Prostate gland (tissue), 2 donors: ENCODE measurements at regions not wholly inside any gene's neighbourhood (a gene's known extent, or its start where the extent isn't known, plus 50 kb on each side); places are given as distances from the start of the nearest gene placed in this dataset.

Source experiments
- DNase-seq: peaks from one replicate; pipeline ENCODE4 v3.0.0-alpha.2; 2019; ENCODE audit warnings: low spot score
- H3K27ac ChIP-seq, 2 donors: fragments of 200-600 bp; sonication (generic); 2 replicates each; pipeline ENCODE4 v1.5.1; 2017 to 2019
- H3K27me3 ChIP-seq: fragments of 200-600 bp; sonication (generic); replicated peaks from 2 replicates; pipeline ENCODE4 v1.5.1; 2019; ENCODE audit not compliant: insufficient read depth
- H3K36me3 ChIP-seq, 2 donors: fragments of 200-600 bp; sonication (generic); 1 replicate in 1 of 2; 2 replicates in 1 of 2; pipeline versions ENCODE4 v1.5.1 to v1.8.1; 2017 to 2019
- H3K4me1 ChIP-seq: fragments of 200-600 bp; sonication (generic); replicated peaks from 2 replicates; pipeline ENCODE4 v1.5.1; 2019
- H3K4me3 ChIP-seq, 2 donors: fragments of 200-600 bp; sonication (generic); 2 replicates each; pipeline ENCODE4 v1.5.1; 2017 to 2019
- H3K9me3 ChIP-seq: fragments of 200-600 bp; sonication (generic); 2 replicates; pipeline ENCODE4 v1.5.1; 2017
- POLR2A ChIP-seq: fragments of 450-650 bp; IDR thresholded peaks from one replicate; pipeline ENCODE4 v1.6.1; 2016; ENCODE audit warnings: antibody characterized with exemption, mild to moderate bottlenecking
- POLR2AphosphoS5 ChIP-seq: sonication (generic); formaldehyde crosslinking; IDR thresholded peaks from one replicate; pipeline ENCODE4 v1.6.1; 2017; ENCODE audit warnings: antibody characterized with exemption
- WGBS: methylation state at CpG from one replicate; pipeline ENCODE4 v1.1.5; 2018; 5-methylcytosine and 5-hydroxymethylcytosine counted together
- intact Hi-C: fragments of 100-400 bp; cut with DNase I; formaldehyde crosslinking; loops from one replicate; pipeline ENCODE4 v1.14.2; 2022
- TF ChIP-seq, protein P1 (sequence below), 4 experiments: fragments of 200-600 bp in 2 of 4; fragments of 450-650 bp in 2 of 4; sonication (generic) in 2 of 4; IDR thresholded peaks; 1 replicate in 3 of 4; 2 replicates in 1 of 4; pipeline ENCODE4 v1.5.1; 2016 to 2019; ENCODE audit warnings: antibody characterized with exemption in 4 of 4, mild to moderate bottlenecking in 2 of 4, moderate library complexity in 2 of 4

DNA sequence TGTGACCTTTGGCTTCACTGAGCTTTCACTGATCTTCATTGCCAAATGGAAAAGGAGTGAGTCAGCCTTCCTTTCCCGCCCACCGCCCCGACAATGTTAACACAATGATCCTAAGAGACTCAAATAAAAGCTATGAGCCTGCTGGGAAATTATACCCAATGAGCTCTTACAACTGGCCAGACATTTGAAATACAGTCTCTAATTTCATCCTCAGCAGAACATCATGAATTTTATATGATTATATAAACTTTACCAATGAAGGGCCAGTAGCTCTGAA lies 252.5 kb downstream of the SIPA1L2 start:
- WGBS, result 36% methylated on average over 3 of the region's 3 CpGs
- Histone ChIP-seq H3K36me3 (no peaks in the 10 kb centered on the region), H3K27me3 (no peaks in the 10 kb centered on the region), H3K27ac (no peak overlapping the region), H3K9me3 (no peaks in the 10 kb centered on the region), H3K4me3 (no peak overlapping the region), H3K4me1 (peaks cover 8% of the 10 kb centered on the region)
- TF ChIP-seq POLR2A (no peak), POLR2AphosphoS5 (no peak)
- TF ChIP-seq, protein P1, sequence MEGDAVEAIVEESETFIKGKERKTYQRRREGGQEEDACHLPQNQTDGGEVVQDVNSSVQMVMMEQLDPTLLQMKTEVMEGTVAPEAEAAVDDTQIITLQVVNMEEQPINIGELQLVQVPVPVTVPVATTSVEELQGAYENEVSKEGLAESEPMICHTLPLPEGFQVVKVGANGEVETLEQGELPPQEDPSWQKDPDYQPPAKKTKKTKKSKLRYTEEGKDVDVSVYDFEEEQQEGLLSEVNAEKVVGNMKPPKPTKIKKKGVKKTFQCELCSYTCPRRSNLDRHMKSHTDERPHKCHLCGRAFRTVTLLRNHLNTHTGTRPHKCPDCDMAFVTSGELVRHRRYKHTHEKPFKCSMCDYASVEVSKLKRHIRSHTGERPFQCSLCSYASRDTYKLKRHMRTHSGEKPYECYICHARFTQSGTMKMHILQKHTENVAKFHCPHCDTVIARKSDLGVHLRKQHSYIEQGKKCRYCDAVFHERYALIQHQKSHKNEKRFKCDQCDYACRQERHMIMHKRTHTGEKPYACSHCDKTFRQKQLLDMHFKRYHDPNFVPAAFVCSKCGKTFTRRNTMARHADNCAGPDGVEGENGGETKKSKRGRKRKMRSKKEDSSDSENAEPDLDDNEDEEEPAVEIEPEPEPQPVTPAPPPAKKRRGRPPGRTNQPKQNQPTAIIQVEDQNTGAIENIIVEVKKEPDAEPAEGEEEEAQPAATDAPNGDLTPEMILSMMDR (IDR thresholded peaks at IDR 0.05), result no peak
- no peak for DNase-seq
- intact Hi-C loops, result no loop called here

DNA sequence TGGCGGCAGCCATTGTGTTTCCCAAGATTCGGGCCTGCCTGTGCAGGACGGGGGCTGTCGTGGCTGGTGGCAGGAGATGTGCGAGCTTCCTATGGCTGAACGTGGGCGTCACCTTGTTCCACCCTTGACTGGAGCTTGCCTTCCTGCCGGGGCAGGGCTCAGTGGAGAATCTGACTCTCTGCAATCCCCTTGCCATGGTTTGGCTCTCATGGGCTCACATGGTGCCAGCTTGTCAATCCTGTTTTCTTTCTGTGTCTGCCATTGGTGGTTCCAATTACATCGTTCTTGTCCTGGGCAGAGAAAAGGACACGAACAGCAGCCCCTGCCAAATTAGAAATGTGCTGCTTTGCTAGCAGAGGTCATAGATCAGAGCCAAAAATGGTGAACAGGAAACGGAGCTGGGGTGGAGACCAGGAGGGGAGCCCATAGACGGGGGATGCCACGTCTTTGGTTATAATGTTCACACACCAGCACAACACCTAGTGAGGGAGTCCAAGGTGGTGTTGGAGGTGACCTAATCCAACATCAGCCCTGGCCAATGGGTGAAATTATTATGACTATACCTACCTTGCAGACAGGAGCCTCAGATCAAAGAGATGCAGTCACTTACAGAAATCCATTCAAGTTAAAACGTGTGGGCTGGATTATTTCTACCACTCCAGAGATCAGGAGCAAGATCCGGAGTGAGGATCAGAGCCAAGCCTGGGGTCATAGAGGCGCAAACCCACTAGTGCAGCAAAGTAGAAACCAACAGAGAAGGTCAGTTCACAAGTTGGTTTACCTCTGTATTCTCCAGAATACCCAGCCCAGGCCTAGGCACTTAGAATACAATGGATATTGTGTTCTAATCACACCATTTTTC lies 253.1 kb downstream of the SIPA1L2 start:
- intact Hi-C loops, result no loop called here
- no peak overlapping the region for H3K4me3 ChIP-seq
- TF ChIP-seq POLR2A (no peak), POLR2AphosphoS5 (no peak)
- TF ChIP-seq, protein P1 (IDR thresholded peaks at IDR 0.05), result no peak
- H3K27me3 ChIP-seq, result no peaks in the 10 kb centered on the region
- no peak for DNase-seq
- no peak overlapping the region for H3K27ac ChIP-seq
- no peaks in the 10 kb centered on the region for H3K9me3 ChIP-seq
- H3K36me3 ChIP-seq, result no peaks in the 10 kb centered on the region
- 71% methylated on average over 16 of the region's 16 CpGs for WGBS
- H3K4me1 ChIP-seq, result peaks cover 8% of the 10 kb centered on the region

DNA sequence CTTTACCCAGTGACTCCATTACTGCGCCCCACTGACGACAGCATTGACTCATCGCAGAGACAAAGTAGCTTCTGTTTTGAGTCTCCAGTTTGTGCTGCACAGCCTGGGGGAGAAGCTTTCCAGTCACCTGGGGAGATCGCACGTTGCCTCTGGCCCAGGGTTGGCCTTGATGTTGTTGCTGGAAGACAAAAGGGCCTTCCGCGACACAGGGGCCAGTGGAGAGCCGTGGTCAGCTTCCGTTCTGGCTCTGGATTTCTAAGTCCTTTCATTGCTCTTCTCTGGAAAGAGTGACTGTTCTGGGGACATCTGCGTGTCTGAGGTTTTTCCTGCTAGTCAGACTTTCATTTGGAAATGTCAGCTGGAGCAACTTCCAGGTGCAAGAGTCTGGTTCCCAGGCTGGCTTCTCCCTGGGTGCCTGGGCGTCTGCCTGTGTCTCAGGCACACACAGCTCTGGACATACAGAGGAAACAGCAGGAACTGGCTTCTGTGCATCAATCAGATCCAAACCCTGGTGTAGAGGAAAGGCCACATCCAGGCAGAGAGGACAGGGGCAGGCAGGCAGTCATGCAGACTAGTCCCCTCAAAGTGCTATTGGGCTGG lies 257.0 kb downstream of the SIPA1L2 start:
- Histone ChIP-seq H3K27ac (no peak overlapping the region), H3K36me3 (no peaks in the 10 kb centered on the region), H3K4me3 (no peak overlapping the region), H3K27me3 (no peaks in the 10 kb centered on the region), H3K4me1 (no peaks in the 10 kb centered on the region), H3K9me3 (no peaks in the 10 kb centered on the region)
- TF ChIP-seq POLR2AphosphoS5, result no peak
- intact Hi-C loops, result no loop called here
- WGBS, result 89% methylated on average over 11 of the region's 11 CpGs
- DNase-seq, result no peak

DNA sequence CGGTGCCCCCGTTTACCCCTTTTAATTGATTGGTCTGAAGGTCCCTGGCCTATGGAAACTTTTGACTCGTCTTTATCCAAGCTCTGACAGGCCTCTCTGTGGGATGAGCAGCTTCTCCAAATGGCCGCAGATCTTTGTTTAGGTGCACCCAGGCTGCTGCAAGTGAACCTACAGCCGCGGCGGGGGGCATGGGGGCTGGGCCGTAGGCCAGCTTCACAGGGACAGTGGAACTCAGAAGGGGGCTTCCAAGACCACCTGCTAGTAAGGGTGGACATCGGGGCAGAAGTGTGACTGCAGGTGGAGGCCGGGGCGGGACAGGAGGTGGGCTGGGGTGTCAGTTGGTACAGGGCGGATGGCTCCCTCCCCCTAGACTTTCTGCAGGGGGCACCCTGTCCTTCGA lies 257.5 kb downstream of the SIPA1L2 start:
- DNase-seq, result no peak
- no peaks in the 10 kb centered on the region for H3K27me3 ChIP-seq
- H3K4me3 ChIP-seq, result no peak overlapping the region
- no peaks in the 10 kb centered on the region for H3K36me3 ChIP-seq
- 92% methylated on average over 13 of the region's 13 CpGs for WGBS
- TF ChIP-seq, protein P1 (IDR thresholded peaks at IDR 0.05), result no peak
- TF ChIP-seq POLR2AphosphoS5 (no peak), POLR2A (no peak)
- H3K9me3 ChIP-seq, result no peaks in the 10 kb centered on the region
- H3K27ac ChIP-seq, result no peak overlapping the region
- intact Hi-C loops, result no loop called here
- no peaks in the 10 kb centered on the region for H3K4me1 ChIP-seq

DNA sequence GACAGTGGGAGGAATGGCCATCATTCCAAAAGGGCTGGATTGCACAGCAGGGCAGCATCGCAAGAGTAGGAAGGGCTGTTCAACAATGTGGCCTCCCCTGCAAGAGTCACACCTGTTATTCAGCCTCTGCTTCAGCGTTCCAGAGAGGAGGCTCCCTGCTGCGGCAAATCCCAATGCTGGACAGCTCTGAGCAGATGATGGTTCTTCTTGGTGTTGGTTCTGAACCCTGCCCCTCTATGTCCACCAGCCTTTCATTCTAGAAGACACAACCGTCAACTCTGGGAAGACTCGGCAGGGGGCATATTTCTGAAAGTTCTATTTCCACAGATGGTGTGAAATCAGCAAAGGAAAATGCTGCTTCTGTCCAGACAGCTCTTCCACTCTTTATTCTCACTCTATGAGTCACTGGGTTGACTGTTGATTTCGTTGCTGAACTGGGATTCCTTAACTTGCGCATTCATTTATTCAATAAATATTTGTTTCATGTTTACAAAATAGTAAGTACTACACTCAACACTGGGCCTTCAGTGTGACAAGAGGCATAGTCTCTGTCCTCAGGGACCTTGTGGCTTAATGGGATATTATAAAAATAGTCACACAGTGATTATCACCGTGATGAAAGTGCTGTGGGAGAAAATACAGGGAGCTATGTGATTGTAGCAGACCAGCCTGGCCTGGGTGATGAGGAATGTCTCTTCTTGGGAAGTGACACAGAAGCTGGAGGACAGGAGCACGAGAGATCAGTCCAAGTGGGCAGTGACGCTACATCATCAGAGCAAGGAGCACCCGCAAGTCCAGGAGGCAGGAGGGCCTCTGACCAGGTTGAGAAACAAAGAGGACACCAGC lies 260.3 kb downstream of the SIPA1L2 start:
- DNase-seq, result no peak
- Histone ChIP-seq H3K36me3 (no peaks in the 10 kb centered on the region), H3K4me3 (no peak overlapping the region), H3K27me3 (no peaks in the 10 kb centered on the region), H3K4me1 (no peaks in the 10 kb centered on the region), H3K27ac (no peak overlapping the region), H3K9me3 (no peaks in the 10 kb centered on the region)
- intact Hi-C loops, result no loop called here
- TF ChIP-seq, protein P1 (IDR thresholded peaks at IDR 0.05), result no peak
- TF ChIP-seq POLR2AphosphoS5 (no peak), POLR2A (no peak)
- WGBS, result 83% methylated on average over 11 of the region's 11 CpGs
